Left ventricle myocardium superior (tissue), 1 donor: ENCODE measurements at regions not wholly inside any gene's neighbourhood (a gene's known extent, or its start where the extent isn't known, plus 50 kb on each side); places are given as distances from the start of the nearest gene placed in this dataset.
"Not testable (repeated sequence)": the region's sequence is repeated elsewhere in the genome, so short reads cannot be mapped to it uniquely, and the experiment has no call there.

ENCODE experiments used
- ATAC-seq: fragments of 200-7000 bp; cut with Tn5 transposase; one replicate; pipeline ENCODE4 v1.9.1; 2020; ENCODE audit warnings: mild to moderate bottlenecking, moderate library complexity
- DNase-seq: peaks from one replicate; pipeline ENCODE4 v3.0.0-alpha.2; 2020
- intact Hi-C: fragments of 100-400 bp; cut with micrococcal nuclease; formaldehyde crosslinking; loops from one replicate; pipeline ENCODE4 v1.11.0; 2022
- donor health status: DM: no; HTN: yes; CAD: no; lungs with severe emphysema.

DNA sequence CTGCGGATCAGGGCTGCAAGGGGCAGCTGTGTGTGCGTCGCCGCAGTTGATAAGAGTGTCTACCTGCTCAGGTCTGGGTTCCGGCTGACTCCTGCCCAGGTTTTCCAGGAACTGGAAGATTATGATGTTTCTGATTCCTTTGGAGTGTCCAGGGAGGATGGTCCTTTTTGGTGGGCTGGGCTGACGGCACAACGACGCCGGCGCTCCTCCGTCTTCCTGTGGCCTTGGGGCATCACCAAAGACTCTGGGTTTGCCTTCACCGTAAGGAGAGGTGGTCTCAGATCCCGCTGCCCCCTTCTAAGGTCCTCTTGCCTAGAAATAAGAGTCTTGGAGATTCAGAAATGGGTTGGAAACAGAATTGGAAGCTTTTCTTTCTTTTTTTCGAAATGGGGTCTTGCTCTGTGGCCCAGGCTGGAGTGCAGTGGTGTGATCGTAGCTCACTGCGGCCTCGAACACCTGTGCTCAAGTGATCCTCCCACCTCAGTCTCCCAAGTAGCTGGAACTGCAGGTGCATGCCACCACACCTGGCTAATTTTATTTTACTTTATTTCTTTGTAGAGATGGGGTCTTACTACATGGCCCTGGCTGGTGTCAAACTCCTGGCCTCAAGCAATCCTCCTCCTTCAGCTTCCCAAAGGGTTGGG lies 1245.5 kb upstream of the PHF14 start:
- peak; percentile 14 for DNase-seq
- intact Hi-C loops, ATAC-seq: not testable (repeated sequence)

- no peak for DNase-seq
- no peak for ATAC-seq
- intact Hi-C loops = no loop called here
Observed at GRCh38 chr7:9752033-9752432, 1221.6 kb upstream of the PHF14 start.

DNA sequence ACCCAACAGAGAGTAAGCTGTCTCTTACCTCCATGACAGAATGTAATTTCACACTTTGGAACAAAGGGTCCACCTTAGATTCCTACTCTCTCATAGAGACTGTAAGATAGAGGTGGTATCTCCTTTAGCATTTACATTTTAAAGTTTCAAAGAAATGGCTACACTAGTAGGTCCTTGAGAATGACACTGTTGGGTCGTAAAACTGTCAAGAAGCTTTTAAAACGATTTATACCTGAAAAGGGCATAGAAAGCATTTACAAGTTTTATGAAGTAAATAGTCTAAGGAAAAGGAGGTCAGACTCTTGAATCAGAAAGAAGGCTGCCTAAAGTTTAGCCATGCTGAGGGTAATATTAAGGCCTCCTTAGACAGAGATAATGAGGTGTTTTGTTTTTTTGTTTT lies 1212.4 kb upstream of the PHF14 start:
- intact Hi-C loops = no loop called here
- ATAC-seq (no peak), DNase-seq (no peak)

DNA sequence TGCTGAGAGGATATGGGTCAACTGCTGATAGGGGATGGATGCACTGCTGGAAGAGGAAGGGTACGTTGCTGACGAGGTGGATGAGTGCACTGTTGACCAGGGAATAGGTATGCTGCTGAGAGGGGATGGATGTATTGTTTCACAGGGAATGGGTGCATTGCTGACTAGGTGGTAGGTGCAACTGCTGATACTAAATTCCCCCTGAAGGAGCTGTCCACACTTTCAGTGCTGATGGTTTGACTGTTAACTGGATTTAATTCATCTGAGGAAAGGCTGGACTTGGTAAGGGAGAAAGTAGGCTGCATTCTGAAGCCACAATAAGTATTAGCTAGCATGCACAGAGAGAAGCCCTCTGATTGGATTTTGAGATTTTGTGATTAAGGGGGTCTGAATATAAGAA lies 1196.8 kb upstream of the PHF14 start:
- intact Hi-C loops = no loop called here
- DNase-seq (no peak), ATAC-seq (no peak)

DNA sequence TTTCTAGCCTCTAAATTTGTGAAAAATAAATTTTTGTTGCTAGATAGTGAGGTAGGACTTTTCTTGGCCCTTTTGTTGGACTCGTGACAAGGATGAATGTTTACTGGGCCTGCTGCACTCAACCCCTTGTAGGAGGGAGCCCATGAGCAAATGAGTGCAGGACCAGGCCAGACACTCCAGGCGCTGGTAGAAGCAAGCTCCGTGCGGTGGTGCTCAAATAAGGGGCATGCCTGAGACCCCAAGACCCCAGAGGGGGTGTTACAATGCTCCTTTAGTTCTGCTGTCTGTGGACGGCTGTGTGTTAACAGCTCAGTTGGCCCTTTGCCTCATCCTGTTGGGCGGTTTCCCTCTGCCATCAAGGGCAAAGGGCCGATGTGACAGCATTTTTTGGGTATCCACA lies 1195.3 kb upstream of the PHF14 start:
- no peak for ATAC-seq
- DNase-seq = no peak
- intact Hi-C loops = no loop called here

GRCh38 chr7:9781710-9782109 lies 1192.0 kb upstream of the PHF14 start:
- intact Hi-C loops = no loop called here
- DNase-seq (no peak), ATAC-seq (no peak)

- intact Hi-C loops = no loop called here
- no peak for ATAC-seq
- DNase-seq = no peak
Observed at GRCh38 chr7:9782275-9782674, 1191.4 kb upstream of the PHF14 start.

DNA sequence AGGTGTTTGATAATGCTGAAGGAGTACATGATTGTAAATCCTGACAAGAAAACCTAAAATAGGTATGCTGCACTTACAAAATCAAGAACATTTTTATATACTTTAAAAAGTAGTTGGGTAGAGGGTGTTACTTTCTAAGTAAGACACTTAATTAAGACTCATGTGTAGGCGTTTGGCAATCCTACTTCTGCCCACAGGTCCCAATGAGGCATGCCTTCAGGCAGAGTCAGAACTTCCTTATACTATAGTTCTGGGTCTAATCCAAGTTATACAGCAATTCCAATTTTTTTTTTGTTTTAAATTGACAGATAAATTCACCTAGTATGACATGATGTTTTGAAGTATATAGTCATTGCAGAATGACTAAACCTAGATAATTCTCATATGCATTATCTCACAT lies 1188.5 kb upstream of the PHF14 start:
- ATAC-seq = no peak
- intact Hi-C loops = loop anchor here (5.0 kb wide), 1 partner anchor 147 kb away; no protein-coding TSS in a partner anchor
- DNase-seq = no peak

DNA sequence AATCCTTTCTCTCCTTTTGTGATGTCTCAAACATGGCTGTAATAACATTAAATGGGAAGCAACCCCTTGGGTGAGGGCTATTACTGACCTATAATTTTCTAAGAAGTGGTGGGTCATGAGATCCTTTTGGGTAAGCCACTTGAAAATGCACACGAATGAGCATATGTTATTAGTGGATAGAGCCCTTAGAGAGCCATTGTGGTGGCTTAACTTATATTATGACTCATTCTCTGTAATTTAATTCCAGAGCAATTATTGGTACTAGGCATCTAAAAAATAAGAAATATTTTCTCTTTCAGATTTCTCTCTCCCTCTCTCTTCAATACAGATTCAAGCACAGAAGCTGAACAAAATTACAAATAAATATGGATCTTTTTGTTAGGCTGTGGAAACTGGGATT lies 1177.4 kb upstream of the PHF14 start:
- intact Hi-C loops = no loop called here
- DNase-seq = no peak
- no peak for ATAC-seq

DNA sequence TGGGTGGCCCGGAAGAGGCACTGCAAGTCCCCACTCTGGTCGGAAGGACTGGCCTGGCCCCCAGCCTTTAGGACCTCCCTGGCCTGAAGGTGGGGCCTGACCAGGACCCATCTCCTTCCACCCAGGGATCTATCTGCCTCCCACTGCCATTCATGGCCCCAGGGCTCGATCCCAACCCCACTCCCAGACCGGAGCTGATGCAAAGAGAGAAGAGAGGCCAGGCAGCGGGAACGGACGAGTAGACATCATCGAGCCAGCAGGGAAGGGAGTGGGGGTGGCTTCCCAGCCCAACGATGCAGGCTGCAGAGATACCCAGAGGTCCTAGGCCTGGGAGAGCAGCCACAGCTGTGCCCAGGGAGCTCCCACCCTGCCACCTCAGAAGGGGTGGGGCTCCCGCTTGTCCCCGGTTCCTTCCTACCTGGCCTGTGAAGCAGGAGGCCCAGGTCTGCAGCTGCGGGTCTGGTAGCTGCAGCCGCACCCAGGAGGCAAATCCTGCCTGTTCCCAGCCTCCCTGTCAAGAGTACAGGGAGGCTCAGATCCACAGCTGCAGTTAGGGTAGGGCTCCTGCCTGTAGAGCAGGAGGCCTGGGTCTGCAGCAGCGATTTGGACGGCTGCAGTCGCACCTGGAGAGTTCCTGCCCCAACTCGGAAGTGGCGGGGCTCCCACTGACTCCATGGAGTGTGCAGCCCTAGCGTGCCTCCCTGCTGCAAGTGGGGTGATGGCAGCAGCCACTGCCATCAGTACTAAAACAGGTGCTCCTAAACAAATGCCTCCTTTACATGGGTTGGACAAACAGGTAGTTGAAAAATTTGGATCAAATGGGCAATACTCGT lies 1151.0 kb upstream of the PHF14 start:
- ATAC-seq (no peak), DNase-seq (no peak)
- intact Hi-C loops = no loop called here

DNA sequence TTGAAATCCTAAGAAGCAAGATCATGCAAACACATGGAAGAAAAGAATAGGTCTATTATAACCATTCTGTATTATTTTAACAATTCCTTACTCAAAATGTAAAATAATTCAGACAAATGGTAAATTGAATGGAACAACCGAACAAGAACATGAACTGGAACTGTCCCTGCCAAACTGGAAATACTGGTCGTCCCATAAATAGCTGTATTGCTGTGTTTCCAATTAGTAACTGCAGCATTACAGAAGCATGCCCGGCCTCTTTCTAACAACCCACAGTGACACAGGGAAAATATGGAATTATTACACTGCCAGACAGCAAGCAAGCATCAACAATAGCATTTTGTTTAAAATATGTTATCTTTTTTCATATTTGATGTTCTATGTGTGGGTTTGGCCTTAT lies 1138.5 kb upstream of the PHF14 start:
- DNase-seq (no peak), ATAC-seq (no peak)
- intact Hi-C loops = no loop called here

DNA sequence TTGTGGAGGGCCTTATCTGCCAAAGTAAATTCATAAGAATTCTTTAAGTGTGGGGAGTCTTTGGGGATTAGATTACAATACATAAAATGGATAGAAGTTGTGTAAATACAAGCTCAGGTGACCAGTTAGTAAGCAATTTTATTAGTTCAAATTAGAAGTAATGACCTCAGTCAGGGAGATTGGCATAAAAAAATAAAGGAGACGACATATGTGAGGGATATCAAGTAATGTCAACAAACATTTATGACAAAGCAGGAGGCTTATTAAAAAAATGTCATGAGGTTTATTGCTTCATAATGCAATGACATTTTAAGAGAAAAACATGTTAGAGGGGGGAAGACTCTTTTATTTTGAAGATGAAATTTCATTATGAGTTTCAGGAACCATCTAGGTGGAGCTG lies 1137.0 kb upstream of the PHF14 start:
- intact Hi-C loops = no loop called here
- DNase-seq = no peak
- no peak for ATAC-seq

DNA sequence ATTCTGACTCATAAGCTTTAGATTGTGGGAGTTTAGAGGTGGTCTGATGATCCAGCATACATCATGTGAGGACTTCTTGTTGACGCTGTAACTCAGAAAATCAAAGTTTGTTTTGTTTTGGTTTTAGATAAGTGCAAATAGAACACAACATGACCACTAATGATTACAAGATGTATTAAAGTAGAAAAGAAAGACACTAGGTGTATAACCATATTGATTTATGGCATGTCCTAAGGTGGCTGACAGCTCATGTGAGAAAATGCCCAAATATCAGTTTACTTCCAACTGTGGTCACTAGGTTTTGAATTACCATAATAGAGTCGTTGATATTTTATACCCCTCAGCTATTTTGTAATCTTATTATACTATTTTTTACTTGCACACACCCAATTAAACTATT lies 1131.4 kb upstream of the PHF14 start:
- DNase-seq (no peak), ATAC-seq (no peak)
- intact Hi-C loops = no loop called here

GRCh38 chr7:9846902-9847301 lies 1126.8 kb upstream of the PHF14 start:
- DNase-seq (no peak), ATAC-seq (no peak)
- intact Hi-C loops = no loop called here

- no peak for DNase-seq
- intact Hi-C loops = no loop called here
Observed at GRCh38 chr7:9854605-9855004, 1119.1 kb upstream of the PHF14 start.

GRCh38 chr7:9856668-9857067 lies 1117.0 kb upstream of the PHF14 start:
- ATAC-seq = no peak
- intact Hi-C loops = no loop called here
- no peak for DNase-seq

More at GRCh38 chr7:9854605-9855004, 1119.1 kb upstream of the PHF14 start:
- no peak for ATAC-seq

DNA sequence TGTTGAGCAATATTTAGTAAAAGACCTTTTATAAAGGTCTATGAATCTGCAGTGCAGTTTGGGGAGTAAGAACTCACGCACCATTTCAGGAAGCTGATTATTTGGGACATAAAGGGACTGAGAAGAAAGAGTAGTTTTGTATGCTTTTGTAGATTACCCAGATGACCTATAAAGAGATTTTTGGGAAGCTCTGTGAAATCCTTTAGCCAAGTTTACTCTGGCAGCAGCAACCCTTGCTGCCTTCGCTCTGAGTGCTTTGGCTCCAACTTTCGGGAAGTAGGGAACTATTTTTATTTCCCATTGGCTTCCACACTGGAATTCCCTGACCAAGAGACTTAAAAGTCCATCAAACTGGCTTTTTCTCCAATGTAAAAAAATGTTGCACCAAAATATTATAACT lies 1110.1 kb upstream of the PHF14 start:
- intact Hi-C loops = no loop called here
- ATAC-seq (no peak), DNase-seq (no peak)

- ATAC-seq = no peak
- DNase-seq = no peak
- intact Hi-C loops = no loop called here
Observed at GRCh38 chr7:9869151-9869550, 1104.5 kb upstream of the PHF14 start.

DNA sequence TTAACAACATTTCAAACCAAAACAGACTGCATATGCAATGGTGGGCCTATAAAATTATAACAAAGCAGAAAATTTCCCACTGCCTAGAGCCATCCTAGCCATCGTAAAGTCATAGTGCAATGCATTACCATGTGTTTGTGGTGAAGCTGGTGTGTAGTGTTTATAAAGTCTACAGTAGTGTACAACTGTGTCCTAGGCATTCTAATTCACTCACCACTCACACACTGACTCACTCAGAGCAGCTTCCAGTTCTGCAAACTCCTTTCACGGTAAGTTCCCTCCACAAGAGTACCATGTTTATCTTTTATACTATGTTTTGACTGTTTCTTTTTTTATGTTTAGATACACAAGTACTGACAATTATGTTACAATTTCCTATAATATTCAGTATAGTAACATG lies 1104.1 kb upstream of the PHF14 start:
- intact Hi-C loops = no loop called here
- DNase-seq = no peak
- no peak for ATAC-seq

DNA sequence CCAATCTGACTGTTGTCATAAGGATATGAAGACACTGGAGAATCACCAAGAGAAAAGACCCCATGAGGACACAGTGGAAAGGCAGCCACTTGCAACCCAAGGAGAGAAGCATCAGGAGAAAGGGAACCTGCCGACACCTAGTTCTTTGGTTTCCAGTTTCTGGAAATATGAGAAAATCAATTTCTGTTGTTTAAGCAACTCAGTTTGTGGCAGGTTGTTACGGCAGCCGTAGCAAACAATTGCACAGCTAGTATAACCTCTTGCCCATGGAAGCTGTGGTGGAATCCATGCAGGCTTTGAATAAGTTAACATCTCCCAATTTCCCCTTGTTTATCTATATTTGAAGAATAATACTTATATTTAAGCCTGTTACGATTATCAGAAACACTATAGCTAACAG lies 1103.0 kb upstream of the PHF14 start:
- DNase-seq = no peak
- no peak for ATAC-seq
- intact Hi-C loops = no loop called here

DNA sequence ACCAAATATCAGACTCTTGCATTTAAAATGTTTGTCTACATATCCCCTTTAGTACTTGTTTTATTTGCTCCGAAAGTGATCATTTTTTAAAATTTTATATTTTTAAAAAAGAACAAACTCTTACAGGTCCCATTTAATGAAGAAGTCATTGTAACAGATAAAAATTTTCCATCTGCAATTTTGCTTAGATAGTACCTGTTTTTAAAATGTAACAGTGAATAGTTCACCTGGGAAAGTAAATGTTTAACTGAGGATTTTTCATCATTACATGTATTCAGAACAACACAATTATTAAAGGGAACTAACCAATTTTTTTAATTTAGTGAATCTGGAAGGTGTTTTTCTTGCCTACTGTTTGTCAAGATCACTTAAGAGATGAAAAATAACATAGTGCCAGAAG lies 1099.5 kb upstream of the PHF14 start:
- DNase-seq (no peak), ATAC-seq (no peak)
- intact Hi-C loops = no loop called here
